HT1080 (cell line): ENCODE measurements at regions not wholly inside any gene's neighbourhood (a gene's known extent, or its start where the extent isn't known, plus 50 kb on each side); places are given as distances from the start of the nearest gene placed in this dataset.
A peak's percentile ranks its signal among the peaks of the same experiment; 100 is the strongest.

Experiments
- DNase-seq: peaks from one replicate; pipeline ENCODE4 v3.0.0-alpha.2; 2015; ENCODE audit warnings: low read depth

DNA sequence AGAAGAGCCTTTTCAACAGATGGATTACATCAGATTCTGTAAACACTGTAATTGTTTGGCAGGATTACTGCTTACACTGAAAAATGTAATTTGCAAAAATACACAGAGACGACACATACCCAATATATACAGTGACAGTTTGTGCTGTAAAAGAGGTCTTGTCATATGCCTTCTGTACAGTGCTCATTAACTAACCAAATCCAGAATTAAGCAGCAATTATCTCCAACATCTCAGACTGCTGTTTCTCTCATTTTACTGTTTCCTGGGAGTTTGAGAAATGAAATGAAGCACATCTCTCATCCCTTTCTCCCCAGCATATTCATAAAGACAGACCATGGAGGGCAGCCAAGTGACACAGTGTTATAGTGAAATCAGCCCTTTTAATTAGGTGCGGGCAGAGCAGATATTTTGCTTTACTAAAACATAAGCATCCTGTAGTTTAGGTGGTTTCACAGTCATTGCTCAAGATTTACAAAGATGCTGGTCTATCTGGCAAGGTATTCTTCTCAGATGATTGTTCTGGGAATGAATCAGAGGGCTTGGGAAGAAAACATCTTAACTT, 618.4 kb upstream of the USP24 start:
- DNase-seq = no peak

DNA sequence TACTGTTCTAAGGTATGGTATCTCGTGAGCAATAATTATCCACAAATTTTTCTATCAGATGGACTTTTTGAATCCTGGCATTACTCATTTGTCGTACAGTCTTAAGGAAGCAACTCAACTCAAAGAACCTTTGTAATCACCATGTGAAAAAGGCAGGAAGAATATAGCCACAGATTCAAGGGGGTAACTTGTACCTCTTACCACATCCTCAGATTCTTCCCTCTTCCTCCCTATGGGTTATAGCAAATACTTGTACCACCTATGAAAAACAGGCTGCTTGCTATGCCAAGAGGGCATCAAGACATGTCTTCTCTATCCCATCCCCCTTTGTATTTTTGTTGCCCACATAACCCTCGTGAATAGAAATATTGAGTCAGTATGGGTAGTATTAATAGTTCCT, 616.6 kb upstream of the USP24 start:
- DNase-seq = peak; percentile 45

DNA sequence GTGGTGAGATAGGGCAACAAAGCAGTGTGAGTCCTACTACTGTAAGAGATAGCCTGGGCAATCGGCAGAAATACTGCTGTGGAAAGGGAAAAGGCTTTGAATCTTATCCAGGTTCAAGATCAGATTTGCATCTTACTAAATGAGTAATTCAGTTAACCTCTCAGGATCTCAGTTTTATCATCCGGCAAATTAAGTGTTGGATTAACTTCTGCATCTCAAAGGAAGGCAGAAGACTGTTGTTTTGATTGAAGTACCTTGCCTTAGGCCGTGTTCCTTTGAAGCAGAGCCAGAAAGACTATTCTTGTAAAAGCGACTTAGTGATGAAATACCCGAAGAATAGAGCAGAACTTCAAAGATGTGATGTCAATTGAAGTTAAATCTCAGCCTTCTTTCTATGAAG, 612.9 kb upstream of the USP24 start:
- DNase-seq = no peak

DNA sequence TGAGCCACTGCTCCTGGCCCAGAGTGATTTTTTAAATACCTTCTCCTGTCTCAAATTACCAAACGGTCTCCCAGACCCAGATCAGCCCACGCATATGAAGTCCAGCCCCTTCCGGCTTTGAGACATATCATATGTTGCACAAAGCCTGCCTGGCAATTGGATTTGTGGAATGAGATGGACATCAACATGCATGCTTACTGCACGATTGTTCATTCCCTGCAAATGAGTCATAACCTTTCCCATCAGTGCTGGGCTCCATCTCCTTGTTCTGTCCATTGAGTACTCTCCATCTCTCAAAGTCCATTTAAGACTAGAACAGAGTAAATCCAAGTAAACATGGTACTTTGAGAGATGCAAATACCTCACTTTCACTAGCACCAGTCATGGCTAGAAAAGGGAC, 612.2 kb upstream of the USP24 start:
- DNase-seq = peak; percentile 88

DNA sequence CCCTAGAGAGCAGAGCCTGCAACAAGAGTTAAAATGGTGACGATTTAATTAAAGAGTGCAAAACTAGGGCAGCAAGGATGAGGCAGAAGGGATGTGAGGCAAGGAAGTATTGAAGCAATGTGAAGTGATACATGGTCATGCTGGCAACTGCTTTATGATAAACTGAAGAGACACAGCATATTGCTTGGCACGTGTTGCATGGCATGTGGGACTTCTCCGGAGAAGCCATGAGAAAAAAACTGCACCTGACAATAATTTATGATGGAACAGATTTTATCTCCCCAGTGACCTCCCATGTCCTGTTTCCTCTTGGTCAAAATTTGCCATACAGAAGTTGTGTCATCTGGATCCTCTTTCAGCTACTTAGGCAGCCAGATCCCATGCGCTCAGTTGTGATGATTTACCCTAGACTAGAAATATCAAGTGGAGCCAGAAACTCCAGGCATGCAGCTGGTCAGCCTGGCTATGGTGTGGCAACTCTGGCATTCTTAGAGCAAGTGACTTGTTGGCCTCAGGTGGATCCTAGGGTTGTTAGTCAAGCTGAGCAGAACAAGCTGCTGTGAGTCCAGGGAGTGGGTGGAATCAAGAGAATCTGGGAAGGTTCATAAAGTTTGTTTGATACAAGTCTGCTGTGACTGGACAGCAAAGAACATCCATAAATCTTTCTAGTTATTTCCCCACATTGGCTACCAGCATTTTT, 611.4 kb upstream of the USP24 start:
- no peak for DNase-seq

DNA sequence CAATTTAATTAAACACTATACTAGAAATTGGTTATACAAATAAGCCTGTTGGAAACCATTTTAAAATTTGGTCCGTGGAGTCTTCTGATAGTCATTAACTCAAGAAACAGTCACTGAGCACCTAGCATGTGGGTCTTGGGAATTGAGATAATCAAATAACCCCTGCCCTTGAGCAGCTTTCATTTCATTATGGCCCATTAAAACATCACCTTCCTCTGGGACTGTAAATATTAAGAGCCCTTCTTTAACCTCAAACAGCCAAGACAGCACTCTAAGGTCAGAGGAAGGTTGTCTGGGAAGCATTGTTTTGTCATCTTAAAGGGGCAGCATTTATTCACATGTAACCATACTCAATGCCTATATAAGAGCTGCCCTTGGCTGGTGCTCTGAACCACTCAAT, 610.3 kb upstream of the USP24 start:
- DNase-seq = no peak

DNA sequence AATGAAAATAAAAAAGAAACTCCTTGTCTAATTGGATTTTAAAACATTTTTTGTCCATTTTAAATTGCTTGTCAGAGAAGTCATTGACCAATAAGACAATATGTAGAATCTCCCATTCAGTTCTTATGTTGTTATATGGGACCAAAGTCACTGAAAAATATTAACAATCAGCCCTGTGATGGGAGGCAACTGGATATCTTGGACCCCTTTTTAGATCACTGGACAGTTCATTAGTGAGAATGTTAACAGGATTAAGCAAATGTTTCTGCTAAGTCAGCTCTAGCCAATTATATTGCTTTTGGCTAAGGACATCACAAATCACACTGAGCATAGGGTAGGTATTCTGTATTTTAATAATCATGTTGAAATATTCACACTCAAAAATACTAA, 609.1 kb upstream of the USP24 start:
- no peak for DNase-seq

DNA sequence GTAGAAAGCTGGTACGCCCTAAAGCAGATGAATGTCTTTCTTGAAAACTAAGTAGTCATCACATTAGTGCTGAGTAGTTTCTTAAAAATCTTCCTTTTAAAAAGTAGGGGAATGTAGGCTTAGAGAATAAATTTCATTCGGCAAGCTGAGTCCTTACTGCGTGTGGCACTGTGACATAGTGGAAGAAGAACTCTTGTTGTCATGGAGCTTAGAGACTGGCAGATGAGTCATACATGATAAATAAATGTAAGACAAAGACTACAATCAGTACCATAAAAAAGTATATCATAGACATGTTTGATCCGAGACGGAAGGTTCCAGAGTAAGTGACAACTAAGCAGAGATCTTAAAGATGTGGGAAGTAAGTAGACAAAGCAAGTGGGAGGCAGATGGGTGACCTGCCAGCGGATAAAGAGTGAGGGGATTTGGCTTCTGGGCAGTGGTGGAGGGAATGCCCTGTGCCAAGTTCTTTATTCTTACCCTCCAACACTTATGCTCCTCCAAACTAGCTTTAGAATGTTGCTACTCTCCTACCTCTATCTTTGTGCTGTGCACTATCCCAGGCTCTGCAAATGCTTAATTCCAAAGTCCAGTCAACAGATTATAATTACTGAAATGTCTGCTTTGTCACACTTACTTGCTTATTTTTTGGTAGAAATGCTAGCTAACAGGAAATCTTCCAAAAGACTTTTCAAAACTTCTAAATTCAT, 608.5 kb upstream of the USP24 start:
- DNase-seq = no peak

DNA sequence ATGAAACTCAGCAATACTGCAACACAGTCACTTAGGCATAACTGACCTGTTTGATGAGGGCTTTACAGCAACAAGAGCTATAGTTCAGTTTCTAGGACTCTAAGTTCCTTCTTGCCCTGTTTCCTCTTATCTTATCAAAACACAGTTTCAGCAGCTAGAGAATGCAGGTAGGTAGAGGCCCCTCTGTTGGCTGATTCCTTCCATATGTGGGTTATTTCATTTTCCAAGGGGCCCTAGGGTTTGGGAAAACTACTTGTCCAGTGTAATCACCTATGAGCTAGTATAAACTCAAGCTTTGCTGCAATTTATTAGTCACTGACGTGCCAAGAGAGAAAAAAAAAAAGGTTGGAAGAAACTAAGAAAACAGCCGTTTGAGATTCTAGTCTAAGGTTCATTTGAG, 607.7 kb upstream of the USP24 start:
- no peak for DNase-seq

DNA sequence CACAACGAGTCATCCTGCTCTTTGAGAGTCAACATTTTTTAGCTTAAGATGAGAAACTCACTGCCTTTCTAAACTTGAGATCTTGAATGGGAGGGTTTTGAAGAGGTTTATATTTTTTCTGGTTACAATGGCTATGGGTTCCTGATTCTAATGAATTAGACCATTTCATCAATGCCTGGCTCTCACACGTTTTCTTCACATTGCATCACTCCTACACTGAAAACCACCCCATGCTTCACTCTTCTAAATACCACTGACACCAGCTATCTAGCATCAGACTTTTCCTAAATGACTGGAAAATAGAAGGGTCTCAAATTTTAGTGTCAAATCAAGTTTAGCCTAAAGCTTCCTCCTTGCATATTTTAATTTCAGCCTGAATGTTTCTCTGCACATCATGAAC, 606.1 kb upstream of the USP24 start:
- no peak for DNase-seq

DNA sequence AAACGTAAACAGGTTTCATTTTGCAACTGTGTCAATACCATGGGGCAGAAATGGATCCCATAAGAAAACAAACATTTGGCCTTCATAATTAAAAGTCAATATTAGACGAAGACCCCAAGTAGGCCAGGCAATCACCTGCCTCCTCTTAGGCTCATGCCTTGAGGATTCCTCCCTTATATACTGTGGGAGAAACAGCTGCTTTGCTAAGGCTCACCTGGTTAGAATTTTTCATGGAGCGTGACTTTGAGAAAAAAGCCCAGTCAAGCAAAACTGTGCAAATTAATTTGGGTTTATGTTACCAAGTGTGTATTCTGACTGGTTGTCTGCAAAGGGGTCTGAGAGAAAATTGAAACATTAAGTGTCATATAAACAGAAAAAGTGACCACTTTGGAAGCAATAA, 605.3 kb upstream of the USP24 start:
- no peak for DNase-seq

DNA sequence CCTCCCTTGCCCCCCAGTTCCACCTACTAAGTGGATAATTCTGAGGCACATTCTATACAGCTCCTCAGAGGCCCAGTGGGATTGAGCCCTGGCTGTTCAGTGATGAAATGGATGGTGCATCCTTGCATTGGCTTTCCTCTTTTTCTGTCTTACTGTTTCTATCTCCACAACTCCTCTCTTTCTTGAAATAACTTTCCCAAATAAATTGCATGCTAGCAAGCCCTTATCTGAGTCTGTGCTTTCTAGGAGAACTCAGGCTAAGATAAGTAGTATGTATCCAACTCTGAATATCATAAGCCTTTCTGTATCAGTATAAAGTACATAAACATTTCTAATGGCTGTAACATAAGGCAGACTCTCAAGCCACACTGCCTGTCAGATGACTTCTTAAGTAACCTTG, 603.8 kb upstream of the USP24 start:
- DNase-seq = no peak

DNA sequence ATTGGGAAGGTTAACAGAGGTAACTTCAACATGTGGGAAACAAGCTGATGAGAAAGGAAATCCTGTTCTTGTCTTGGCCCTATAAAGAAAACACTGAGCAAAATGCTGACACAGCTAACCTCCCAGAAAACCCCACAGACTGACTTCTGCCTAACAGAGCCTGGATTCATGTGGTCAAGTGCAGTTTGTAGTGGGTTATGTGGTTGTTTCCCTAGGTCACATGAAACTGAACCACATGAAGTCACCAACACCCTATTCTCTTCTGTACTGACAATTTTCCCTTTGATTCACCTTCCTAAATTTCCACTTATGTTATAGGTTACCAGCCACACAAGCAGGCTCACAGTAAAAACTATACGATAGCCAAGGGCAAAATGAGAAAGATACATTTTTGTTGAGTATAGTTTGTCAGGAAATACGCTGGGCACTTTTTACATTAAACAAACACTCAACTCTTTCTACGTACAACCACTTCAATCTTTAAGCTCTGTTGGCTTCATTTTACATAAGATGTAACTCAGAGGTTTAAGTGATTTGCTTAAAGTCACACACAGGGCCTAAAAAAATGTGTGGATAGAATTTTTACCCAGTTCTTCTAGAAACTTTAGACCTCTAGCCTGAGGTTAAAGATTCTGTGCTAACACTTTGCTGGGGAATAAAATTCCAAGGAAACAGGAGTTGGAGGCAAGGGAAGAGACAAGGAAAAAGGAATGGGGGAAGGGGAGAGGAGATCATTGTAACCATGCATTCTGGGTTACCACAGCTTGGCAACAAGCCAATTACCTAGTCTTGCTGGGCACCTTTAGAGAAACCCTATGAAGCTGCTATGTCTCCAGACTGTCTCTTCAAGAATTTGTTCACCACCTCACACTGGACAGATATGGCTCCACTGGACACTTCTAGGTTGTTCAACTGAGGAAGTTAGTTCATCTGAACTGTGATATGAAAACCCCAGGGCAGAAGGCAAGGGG, 601.6 kb upstream of the USP24 start:
- DNase-seq = peak; percentile 46

DNA sequence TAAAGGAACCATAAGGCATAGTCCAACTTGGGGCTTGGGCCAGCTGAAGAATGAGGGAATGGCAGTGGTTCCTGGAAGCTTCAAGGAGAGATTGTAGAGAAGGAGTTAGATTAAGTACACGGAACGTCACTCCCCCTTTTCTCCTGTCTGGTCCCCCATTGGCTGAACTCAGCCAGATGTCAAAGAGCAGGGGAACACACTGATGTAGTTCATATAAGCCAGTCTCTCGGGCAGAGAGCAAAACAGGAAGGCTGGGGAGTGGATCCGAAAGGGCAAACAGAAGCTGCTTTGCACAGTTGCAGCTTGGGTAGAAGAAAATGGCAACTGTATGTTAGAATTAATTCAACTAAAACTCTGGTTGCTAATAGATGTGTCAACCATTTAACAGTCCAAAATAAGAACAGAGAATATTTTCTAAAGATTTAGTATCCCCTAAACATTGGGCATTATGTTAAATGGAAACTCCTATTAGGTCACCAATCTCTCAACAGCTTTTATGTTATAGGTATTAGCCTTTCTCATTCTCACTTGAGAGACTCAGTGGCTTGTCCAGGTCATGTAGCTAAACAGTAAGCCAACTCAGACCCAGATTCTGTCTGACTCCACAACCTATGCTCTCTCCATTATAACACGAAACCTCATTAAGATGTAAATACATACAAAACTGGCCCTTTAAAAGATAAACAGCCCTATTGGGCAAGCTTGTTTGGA, 600.7 kb upstream of the USP24 start:
- DNase-seq = no peak

DNA sequence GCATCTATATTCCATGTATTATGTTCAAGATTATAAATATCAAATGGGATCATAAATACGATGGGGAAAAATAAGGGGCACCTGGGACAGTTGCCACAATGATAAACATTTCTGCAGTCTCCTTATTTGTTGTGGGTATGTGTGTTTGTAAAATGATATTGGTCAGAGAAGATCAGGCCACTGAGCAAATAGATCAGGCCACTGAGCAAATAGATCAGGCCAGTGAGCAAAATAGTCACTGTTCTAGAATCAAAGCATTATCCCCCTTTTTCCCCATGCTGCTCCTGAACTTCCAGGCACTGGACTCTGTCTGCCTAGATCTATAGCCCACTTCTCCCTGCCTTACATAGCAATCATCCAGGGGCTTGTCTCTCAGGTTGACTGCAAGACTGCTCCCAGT, 599.8 kb upstream of the USP24 start:
- DNase-seq = no peak

DNA sequence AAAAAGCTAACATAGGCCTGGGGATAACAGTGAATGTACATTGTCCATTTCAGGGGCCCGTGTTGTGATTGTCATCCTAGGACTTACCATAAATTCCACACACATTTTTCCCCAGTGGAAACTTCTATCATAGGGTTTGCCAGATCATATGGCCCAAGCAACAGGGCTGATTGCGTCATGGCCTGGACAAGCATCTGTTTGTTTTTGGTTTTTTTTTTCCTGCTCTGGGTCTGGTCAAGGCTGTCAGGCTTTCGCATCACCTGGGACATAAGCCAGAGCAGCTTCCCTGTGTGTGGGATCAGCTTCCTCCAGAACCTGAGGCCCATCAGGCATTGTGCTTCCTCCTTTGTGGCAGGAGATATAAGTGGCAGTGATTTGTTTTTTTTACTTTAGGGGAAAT, 598.5 kb upstream of the USP24 start:
- DNase-seq = peak; percentile 11

DNA sequence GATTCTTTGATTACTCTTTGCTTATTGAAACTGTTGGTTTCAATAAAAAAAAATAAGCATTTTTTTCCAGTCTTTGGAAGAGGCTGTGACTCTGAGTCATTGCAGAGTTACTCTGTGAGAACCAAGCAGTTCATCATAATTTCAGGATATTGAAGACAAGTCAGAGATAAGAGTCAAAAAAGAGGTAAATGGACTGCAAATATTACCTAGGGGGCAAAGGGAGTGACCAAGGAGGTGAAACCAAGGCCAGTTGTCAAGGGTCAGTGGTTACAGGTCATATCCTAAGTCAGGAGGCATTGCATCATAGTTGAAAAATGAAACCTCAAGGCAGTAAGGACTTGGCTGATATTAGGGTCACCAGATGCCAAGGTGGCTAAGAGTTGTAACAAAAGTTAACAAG, 597.1 kb upstream of the USP24 start:
- no peak for DNase-seq

DNA sequence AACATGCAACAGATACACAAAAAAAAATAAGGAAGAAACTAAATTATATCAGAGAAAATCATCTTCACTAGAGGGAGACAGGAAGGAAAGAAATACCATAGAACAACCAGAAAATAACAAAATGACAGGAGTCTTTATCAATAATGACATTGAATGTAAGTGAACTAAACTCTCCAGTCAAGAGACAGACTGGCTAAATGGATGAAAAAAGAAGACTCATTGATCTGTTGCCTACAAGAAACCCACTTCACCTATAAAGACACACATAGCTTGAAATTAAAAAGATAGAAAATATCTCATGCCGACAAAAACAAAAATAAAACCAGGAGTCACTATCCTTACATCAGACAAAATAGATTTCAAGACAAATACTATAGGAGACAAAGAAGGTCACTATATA, 593.1 kb upstream of the USP24 start:
- DNase-seq = no peak

DNA sequence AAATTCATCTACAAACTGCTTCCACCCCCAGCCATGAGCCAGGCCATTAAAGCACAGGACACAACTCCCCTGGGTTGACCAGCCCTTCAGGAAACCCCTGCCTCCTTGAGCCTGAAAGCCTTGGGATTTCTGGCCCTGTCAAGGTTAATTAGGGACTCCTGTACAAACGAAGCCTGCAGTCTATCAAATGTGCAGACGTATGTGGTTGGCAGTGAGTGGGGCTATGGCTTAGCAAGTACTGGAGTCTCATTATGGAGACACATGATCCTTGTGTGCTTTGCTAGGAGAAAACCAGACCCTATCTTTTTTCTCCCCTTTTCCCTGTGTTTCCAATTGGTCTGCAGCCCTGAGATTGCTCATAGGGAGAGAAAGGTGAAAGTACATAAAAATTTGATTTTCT, 588.3 kb upstream of the USP24 start:
- no peak for DNase-seq

DNA sequence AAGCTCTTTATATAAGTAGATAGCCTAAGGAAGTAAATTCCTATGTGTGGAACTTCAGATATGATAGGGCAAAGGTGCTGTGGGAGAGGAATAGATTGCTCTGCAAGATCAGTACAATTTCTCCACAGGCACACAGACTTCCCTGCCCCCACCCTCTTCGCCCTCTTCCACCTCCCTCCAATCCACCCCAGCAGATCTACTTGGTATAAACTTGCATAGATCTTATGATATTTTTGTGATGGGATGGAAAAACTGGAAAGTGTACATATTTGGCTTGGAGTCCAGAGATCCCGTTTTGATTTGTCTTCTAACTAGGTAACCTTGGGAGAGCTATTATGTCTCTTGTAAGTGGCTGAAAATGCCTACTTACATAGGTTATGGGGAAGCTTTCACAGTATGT, 586.3 kb upstream of the USP24 start:
- DNase-seq = no peak

DNA sequence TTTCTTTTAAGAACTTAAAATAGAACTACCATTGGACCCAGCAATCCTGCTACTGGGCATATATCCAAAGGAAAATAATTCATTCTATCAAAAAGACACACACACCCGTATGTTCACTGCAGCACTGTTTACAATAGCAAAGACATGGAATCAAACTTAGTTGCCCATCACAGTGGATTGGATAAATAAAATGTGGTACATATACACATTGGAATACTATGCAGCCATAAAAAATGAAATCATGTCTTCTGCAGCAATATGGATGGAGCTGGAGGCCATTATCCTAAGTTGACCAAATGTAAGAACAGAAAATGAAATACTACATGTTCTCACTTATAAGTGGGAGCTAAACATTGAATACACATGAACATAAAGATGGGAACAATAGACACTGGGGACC, 585.3 kb upstream of the USP24 start:
- DNase-seq = no peak
